Keratinocyte (primary cell): ENCODE measurements at regions not wholly inside any gene's neighbourhood (a gene's known extent, or its start where the extent isn't known, plus 50 kb on each side); places are given as distances from the start of the nearest gene placed in this dataset.
"Not testable (repeated sequence)": the region's sequence is repeated elsewhere in the genome, so short reads cannot be mapped to it uniquely, and the experiment has no call there.

Source experiments
- EZH2 ChIP-seq: IDR thresholded peaks from one replicate; pipeline ENCODE4 v1.6.1; 2012; ENCODE audit warnings: inconsistent platforms, mild to moderate bottlenecking, low read length, moderate library complexity
- TF ChIP-seq, protein P1 (sequence below), 3 experiments: IDR thresholded peaks in 1 of 3; conservative IDR thresholded peaks in 1 of 3; optimal IDR thresholded peaks in 1 of 3; 2 replicates in 2 of 3; 3 replicates in 1 of 3; pipeline versions ENCODE3 to v1.5.1; 2011; ENCODE audit warnings: low read length in 3 of 3, mild to moderate bottlenecking in 3 of 3, moderate library complexity in 2 of 3, control low read depth in 1 of 3, inconsistent platforms in 1 of 3; ENCODE audit not compliant: insufficient read depth in 2 of 3; ENCODE audit errors: extremely low read depth in 1 of 3

DNA sequence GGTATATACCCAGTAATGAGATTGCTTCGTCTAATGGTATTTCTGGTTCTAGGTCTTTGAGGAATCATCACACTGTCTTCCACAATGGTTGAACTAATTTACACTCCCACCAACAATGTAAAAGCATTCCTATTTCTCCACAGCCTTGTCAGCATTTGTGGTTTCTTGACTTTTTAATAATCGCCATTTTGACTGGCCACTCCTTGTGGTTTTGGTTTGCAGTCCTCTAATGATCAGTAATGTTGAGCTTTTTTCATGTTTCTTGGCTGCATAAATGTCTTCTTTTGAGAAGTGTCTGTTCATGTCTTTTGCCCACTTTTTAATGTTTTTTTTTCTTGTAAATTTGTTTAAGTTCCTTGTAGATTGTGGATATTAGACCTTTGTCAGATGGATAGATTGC lies 70.9 kb upstream of the SLIT3 start:
- TF ChIP-seq, protein P1, sequence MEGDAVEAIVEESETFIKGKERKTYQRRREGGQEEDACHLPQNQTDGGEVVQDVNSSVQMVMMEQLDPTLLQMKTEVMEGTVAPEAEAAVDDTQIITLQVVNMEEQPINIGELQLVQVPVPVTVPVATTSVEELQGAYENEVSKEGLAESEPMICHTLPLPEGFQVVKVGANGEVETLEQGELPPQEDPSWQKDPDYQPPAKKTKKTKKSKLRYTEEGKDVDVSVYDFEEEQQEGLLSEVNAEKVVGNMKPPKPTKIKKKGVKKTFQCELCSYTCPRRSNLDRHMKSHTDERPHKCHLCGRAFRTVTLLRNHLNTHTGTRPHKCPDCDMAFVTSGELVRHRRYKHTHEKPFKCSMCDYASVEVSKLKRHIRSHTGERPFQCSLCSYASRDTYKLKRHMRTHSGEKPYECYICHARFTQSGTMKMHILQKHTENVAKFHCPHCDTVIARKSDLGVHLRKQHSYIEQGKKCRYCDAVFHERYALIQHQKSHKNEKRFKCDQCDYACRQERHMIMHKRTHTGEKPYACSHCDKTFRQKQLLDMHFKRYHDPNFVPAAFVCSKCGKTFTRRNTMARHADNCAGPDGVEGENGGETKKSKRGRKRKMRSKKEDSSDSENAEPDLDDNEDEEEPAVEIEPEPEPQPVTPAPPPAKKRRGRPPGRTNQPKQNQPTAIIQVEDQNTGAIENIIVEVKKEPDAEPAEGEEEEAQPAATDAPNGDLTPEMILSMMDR (optimal IDR thresholded peaks at IDR 0.05 in 1 of 3, IDR thresholded peaks at IDR 0.05 in 1 of 3, conservative IDR thresholded peaks at IDR 0.05 in 1 of 3; ENCODE audit: extremely low read depth in 1 of 3, insufficient read depth in 2 of 3, low read length in 3 of 3): not testable (repeated sequence)
- not testable (repeated sequence) for TF ChIP-seq EZH2
